Heart right ventricle (tissue), 16 donors: ENCODE measurements at regions not wholly inside any gene's neighbourhood (a gene's known extent, or its start where the extent isn't known, plus 50 kb on each side); places are given as distances from the start of the nearest gene placed in this dataset.

Experiments used
- ATAC-seq, 8 donors: fragments of 200-7000 bp; cut with Tn5 transposase; one replicate each; pipeline ENCODE4 v1.9.1; 2020; ENCODE audit warnings: mild to moderate bottlenecking in 8 of 8, moderate library complexity in 8 of 8, moderate number of reproducible peaks in 1 of 8
- DNase-seq, 2 donors: peaks; one replicate each; pipeline ENCODE4 v3.0.0-alpha.2; 2020
- H3K27ac ChIP-seq, 10 donors: fragments of 200-600 bp; sonication (generic) in 2 of 10; one replicate each; pipeline versions ENCODE4 v1.5.0 to v1.8.0; 2020 to 2022; ENCODE audit warnings: mild to moderate bottlenecking in 3 of 10
- H3K27me3 ChIP-seq, 7 donors: fragments of 200-600 bp; one replicate each; pipeline ENCODE4 v1.8.0; 2021 to 2022; ENCODE audit warnings: mild to moderate bottlenecking in 2 of 7
- H3K36me3 ChIP-seq, 9 donors: fragments of 200-600 bp; sonication (generic) in 1 of 9; one replicate each; pipeline versions ENCODE4 v1.5.0 to v1.8.0; 2020 to 2022; ENCODE audit warnings: mild to moderate bottlenecking in 2 of 9
- H3K4me1 ChIP-seq, 9 donors: fragments of 200-600 bp; sonication (generic) in 1 of 9; one replicate each; pipeline versions ENCODE4 v1.5.0 to v1.8.0; 2020 to 2022; ENCODE audit warnings: mild to moderate bottlenecking in 4 of 9
- H3K4me3 ChIP-seq, 10 donors: fragments of 200-600 bp; sonication (generic) in 2 of 10; one replicate each; pipeline versions ENCODE4 v1.5.0 to v1.8.0; 2020 to 2022; ENCODE audit warnings: mild to moderate bottlenecking in 7 of 10, moderate library complexity in 2 of 10
- H3K9me3 ChIP-seq, 11 donors: fragments of 200-600 bp in 10 of 11; sonication (generic) in 2 of 11; one replicate each; pipeline versions ENCODE4 v1.5.0 to v1.8.0; 2013 to 2022; ENCODE audit warnings: mild to moderate bottlenecking in 2 of 11, control low read depth in 1 of 11, moderate library complexity in 1 of 11
- WGBS, 2 donors: extraction: QIAGEN DNeasy Blood & Tissue Kit; methylation state at CpG; one replicate each; pipeline ENCODE4 v1.1.7; 2013; ENCODE audit warnings: inconsistent platforms in 1 of 2; 5-methylcytosine and 5-hydroxymethylcytosine counted together
- intact Hi-C, 10 donors: fragments of 100-400 bp; cut with DNase I; formaldehyde crosslinking; loops; one replicate each; pipeline versions ENCODE4 v1.11.1 to v1.14.2; 2022
- TF ChIP-seq, protein P1 (sequence below), 9 donors: fragments of 200-600 bp; sonication (generic) in 2 of 9; IDR thresholded peaks; one replicate each; pipeline versions ENCODE4 v1.5.0 to v1.8.0; 2021 to 2022; ENCODE audit warnings: antibody characterized with exemption in 9 of 9, mild to moderate bottlenecking in 5 of 9, moderate library complexity in 1 of 9
- donor health status: Arrhythmogenic right ventricular cardiomyopathy.
- donor health status: ischemic (EF 13 %, LVEDD 7.1; RV severe dilation, severe dysfunction).
- donor health status: healthy with polysubstance abuse.
- donor health status: DM: no; HTN: yes; CAD: no.
- donor health status: DM: no; HTN: no; CAD: no.
- donor health status: ischemic (EF 25% LVEDD 6.9; RV normal size, moderate dysfunction).
- donor health status: ischemic (EF 25% LVEDD 5.7; RV mildly dilated, moderate dysfunction).
- donor health status: healthy.
- donor health status: DM: yes; HTN: yes; CAD: no.
- donor health status: Ischemic cardiomyopathy.
- donor health status: ischemic (EF 35%, LVEDD 5.7; RV mildly dilated, moderate dysfunction).
- donor health status: nonischemic (EF 11% LVEDD 7.7; RV severe dilation, severe dysfunction).
- donor health status: DM: yes; HTN: yes; CAD: no.
- donor health status: PGD.
- donor health status: ischemic (EF 29% LVEDD 5.4; RV normal size, mild dysfunction).
- donor health status: nonischemic (EF 23%, LVEDD 6.1; RV moderate dilation, normal function).

GRCh38 chr10:25082276-25083204 lies 66.1 kb downstream of the THNSL1 start:
- 43 to 59% methylated on average over 8 of the region's 8 CpGs for WGBS, 2 donors
- intact Hi-C loops = loop anchor here in 9 of 10 donors (5.0 to 10.0 kb wide), 11 partner anchors 48 to 468 kb away; partner anchors contain the start of genes ARHGAP21 (in 5 of the 9), ENKUR (in 1 of the 9) and THNSL1 (in 1 of the 9)
- DNase-seq (no peak), ATAC-seq (peak in 1 of 8 donors; percentile 42)
- H3K9me3 ChIP-seq = no peaks in the 10 kb centered on the region
- peaks cover 0 to 28% (median 13%) of the 10 kb centered on the region in 9 donors for H3K4me1 ChIP-seq
- H3K27ac ChIP-seq = peak overlapping the region in 6 of 10 donors; percentile 3 to 81 (median 50)
- no peaks in the 10 kb centered on the region for H3K36me3 ChIP-seq
- TF ChIP-seq, protein P1, sequence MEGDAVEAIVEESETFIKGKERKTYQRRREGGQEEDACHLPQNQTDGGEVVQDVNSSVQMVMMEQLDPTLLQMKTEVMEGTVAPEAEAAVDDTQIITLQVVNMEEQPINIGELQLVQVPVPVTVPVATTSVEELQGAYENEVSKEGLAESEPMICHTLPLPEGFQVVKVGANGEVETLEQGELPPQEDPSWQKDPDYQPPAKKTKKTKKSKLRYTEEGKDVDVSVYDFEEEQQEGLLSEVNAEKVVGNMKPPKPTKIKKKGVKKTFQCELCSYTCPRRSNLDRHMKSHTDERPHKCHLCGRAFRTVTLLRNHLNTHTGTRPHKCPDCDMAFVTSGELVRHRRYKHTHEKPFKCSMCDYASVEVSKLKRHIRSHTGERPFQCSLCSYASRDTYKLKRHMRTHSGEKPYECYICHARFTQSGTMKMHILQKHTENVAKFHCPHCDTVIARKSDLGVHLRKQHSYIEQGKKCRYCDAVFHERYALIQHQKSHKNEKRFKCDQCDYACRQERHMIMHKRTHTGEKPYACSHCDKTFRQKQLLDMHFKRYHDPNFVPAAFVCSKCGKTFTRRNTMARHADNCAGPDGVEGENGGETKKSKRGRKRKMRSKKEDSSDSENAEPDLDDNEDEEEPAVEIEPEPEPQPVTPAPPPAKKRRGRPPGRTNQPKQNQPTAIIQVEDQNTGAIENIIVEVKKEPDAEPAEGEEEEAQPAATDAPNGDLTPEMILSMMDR (IDR thresholded peaks at IDR 0.05) = no peak
- H3K27me3 ChIP-seq = no peaks in the 10 kb centered on the region
- no peak overlapping the region for H3K4me3 ChIP-seq

GRCh38 chr10:25083546-25084111 lies 67.2 kb downstream of the THNSL1 start:
- no peaks in the 10 kb centered on the region for H3K9me3 ChIP-seq
- DNase-seq = no peak
- TF ChIP-seq, protein P1 (IDR thresholded peaks at IDR 0.05) = no peak
- H3K27me3 ChIP-seq = no peaks in the 10 kb centered on the region
- no peak for ATAC-seq
- H3K4me1 ChIP-seq = peaks cover 0 to 28% (median 13%) of the 10 kb centered on the region in 9 donors
- no peak overlapping the region for H3K4me3 ChIP-seq
- 76 to 86% methylated on average over 11 of the region's 11 CpGs for WGBS, 2 donors
- intact Hi-C loops = loop anchor here in 9 of 10 donors (5.0 to 10.0 kb wide), 11 partner anchors 49 to 469 kb away; partner anchors contain the start of genes ARHGAP21 (in 5 of the 9), ENKUR (in 1 of the 9) and THNSL1 (in 1 of the 9)
- H3K27ac ChIP-seq = no peak overlapping the region
- no peaks in the 10 kb centered on the region for H3K36me3 ChIP-seq

DNA sequence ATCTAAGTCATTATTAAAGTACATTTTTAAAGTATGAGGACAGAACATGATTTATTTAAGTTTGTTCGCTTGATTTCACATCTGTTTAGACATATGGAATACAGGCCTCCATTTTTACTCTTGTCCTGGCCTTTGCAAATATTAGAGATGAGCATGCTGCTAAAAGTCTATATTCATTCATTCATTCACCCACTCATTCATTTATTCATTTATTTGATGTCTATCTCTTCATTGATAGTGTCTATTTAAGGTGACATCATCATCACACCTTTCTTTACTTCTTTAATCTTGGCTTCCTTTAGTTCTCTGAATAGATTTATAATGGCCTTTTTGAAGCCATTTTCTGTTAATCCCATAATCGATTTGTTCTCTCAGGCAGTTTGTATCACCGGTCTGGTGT lies 68.0 kb downstream of the THNSL1 start:
- no peak for ATAC-seq
- WGBS, 2 donors = 96 to 100% methylated on average over 3 of the region's 3 CpGs
- TF ChIP-seq, protein P1 (IDR thresholded peaks at IDR 0.05) = no peak
- H3K9me3 ChIP-seq = peaks cover 0 to under 1% (median 0%) of the 10 kb centered on the region in 11 donors
- no peak overlapping the region for H3K4me3 ChIP-seq
- H3K27me3 ChIP-seq = no peaks in the 10 kb centered on the region
- no peak overlapping the region for H3K27ac ChIP-seq
- no peak for DNase-seq
- H3K36me3 ChIP-seq = no peaks in the 10 kb centered on the region
- H3K4me1 ChIP-seq = peaks cover 0 to 28% (median 13%) of the 10 kb centered on the region in 9 donors
- intact Hi-C loops = loop anchor here in 9 of 10 donors (5.0 to 10.0 kb wide), 11 partner anchors 50 to 470 kb away; partner anchors contain the start of genes ARHGAP21 (in 5 of the 9), ENKUR (in 1 of the 9) and THNSL1 (in 1 of the 9)

GRCh38 chr10:25094590-25094989 lies 78.2 kb downstream of the THNSL1 start:
- DNase-seq = no peak
- H3K36me3 ChIP-seq = no peaks in the 10 kb centered on the region
- TF ChIP-seq, protein P1 (IDR thresholded peaks at IDR 0.05) = no peak
- H3K27ac ChIP-seq = no peak overlapping the region
- H3K9me3 ChIP-seq = peaks cover 0 to 54% (median 15%) of the 10 kb centered on the region in 11 donors
- intact Hi-C loops = no loop called here
- H3K4me3 ChIP-seq = no peak overlapping the region
- no peaks in the 10 kb centered on the region for H3K4me1 ChIP-seq
- ATAC-seq = no peak
- no peaks in the 10 kb centered on the region for H3K27me3 ChIP-seq
